ENCODE measurements at regions not wholly inside any gene's neighbourhood (a gene's known extent, or its start where the extent isn't known, plus 50 kb on each side); places are given as distances from the start of the nearest gene placed in this dataset.

DNA sequence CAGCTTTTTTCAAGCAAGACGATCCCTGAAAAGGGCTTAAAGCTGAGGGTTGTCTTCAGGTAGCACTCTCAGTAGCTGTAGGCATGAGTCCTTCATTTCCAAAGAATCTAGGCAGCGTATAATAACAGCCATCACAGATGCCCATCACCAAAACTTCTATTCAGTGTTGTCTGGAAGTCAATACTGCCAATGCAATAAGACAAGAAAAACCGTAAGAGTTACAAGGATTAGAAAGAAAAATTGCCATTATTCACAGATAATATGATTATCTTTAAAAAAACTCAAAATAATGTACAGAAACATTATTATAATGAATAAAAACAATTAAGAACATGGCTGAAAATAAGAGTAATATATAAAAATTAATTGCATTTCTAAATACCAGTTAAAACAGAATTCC, 208.2 kb upstream of the ADRA1B start:
- TF ChIP-seq, protein P1, sequence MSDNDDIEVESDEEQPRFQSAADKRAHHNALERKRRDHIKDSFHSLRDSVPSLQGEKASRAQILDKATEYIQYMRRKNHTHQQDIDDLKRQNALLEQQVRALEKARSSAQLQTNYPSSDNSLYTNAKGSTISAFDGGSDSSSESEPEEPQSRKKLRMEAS (IDR thresholded peaks at IDR 0.05; ENCODE audit: low read depth, low read length): no peak
- TF ChIP-seq MYC (IDR thresholded peaks at IDR 0.05; ENCODE audit: low read depth, low read length) (no peak), POLR2A (IDR thresholded peaks at IDR 0.05; ENCODE audit: extremely low read depth, insufficient read length) (no peak)
- TF ChIP-seq, protein P2, sequence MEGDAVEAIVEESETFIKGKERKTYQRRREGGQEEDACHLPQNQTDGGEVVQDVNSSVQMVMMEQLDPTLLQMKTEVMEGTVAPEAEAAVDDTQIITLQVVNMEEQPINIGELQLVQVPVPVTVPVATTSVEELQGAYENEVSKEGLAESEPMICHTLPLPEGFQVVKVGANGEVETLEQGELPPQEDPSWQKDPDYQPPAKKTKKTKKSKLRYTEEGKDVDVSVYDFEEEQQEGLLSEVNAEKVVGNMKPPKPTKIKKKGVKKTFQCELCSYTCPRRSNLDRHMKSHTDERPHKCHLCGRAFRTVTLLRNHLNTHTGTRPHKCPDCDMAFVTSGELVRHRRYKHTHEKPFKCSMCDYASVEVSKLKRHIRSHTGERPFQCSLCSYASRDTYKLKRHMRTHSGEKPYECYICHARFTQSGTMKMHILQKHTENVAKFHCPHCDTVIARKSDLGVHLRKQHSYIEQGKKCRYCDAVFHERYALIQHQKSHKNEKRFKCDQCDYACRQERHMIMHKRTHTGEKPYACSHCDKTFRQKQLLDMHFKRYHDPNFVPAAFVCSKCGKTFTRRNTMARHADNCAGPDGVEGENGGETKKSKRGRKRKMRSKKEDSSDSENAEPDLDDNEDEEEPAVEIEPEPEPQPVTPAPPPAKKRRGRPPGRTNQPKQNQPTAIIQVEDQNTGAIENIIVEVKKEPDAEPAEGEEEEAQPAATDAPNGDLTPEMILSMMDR (IDR thresholded peaks at IDR 0.05; ENCODE audit: low read depth, low read length): no peak
- H3K4me3 ChIP-seq (ENCODE audit: low read depth, low read length): no peak overlapping the region
- no peak for DNase-seq (ENCODE audit: low read depth)

DNA sequence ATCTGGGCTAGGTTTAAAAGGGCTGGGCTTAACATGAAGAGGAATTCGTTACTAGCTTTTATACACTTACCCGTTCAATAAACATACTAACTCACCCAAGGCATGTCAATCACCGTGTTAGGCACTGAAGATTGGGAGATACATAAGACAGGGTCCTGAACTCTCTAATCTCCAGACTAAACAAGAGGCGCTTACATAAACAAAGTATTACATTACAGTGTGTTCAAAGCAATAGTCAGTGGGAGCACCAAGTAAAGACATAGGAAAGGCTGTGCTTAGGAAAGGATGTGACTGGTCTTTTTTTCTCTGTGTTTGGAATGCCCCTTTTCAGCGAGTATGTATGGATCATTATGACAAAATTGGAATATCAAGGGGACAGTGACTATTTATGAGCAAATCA, 203.6 kb upstream of the ADRA1B start:
- TF ChIP-seq MYC (IDR thresholded peaks at IDR 0.05; ENCODE audit: low read depth, low read length): no peak
- TF ChIP-seq, protein P1 (IDR thresholded peaks at IDR 0.05; ENCODE audit: low read depth, low read length): no peak
- TF ChIP-seq, protein P2 (IDR thresholded peaks at IDR 0.05; ENCODE audit: low read depth, low read length): no peak
- TF ChIP-seq POLR2A (IDR thresholded peaks at IDR 0.05; ENCODE audit: extremely low read depth, insufficient read length): no peak
- no peak for DNase-seq (ENCODE audit: low read depth)
- H3K4me3 ChIP-seq (ENCODE audit: low read depth, low read length): no peak overlapping the region

GRCh38 chr5:159713254-159713653, 203.0 kb upstream of the ADRA1B start:
- DNase-seq (ENCODE audit: low read depth): no peak
- H3K4me3 ChIP-seq (ENCODE audit: low read depth, low read length): no peak overlapping the region
- TF ChIP-seq POLR2A (IDR thresholded peaks at IDR 0.05; ENCODE audit: extremely low read depth, insufficient read length): no peak
- TF ChIP-seq, protein P1 (IDR thresholded peaks at IDR 0.05; ENCODE audit: low read depth, low read length): no peak
- no peak for TF ChIP-seq MYC (IDR thresholded peaks at IDR 0.05; ENCODE audit: low read depth, low read length)
- TF ChIP-seq, protein P2 (IDR thresholded peaks at IDR 0.05; ENCODE audit: low read depth, low read length): no peak

DNA sequence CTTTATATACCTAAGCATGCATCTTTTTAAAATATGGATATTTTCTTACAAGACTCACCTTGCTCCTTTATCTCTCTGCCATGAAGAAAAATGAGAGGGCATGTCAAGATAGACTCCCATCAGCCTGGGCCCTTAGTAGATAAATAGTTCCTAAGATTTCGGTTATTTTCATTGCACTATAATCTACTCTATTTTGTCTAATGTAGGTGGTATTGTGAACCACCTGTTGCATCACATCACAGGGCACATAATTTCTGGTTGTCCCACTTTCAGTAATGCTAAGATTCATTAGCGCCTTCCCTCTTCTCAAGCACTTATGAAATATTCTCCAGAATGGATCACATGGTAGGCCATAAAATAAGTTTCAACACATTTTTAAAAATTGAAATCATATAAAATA, 202.5 kb upstream of the ADRA1B start:
- no peak overlapping the region for H3K4me3 ChIP-seq (ENCODE audit: low read depth, low read length)
- TF ChIP-seq, protein P1 (IDR thresholded peaks at IDR 0.05; ENCODE audit: low read depth, low read length): no peak
- TF ChIP-seq, protein P2 (IDR thresholded peaks at IDR 0.05; ENCODE audit: low read depth, low read length): no peak
- no peak for TF ChIP-seq POLR2A (IDR thresholded peaks at IDR 0.05; ENCODE audit: extremely low read depth, insufficient read length)
- no peak for TF ChIP-seq MYC (IDR thresholded peaks at IDR 0.05; ENCODE audit: low read depth, low read length)
- DNase-seq (ENCODE audit: low read depth): no peak

GRCh38 chr5:159725475-159725874, 190.8 kb upstream of the ADRA1B start:
- no peak for TF ChIP-seq POLR2A (IDR thresholded peaks at IDR 0.05; ENCODE audit: extremely low read depth, insufficient read length)
- TF ChIP-seq, protein P1 (IDR thresholded peaks at IDR 0.05; ENCODE audit: low read depth, low read length): no peak
- TF ChIP-seq, protein P2 (IDR thresholded peaks at IDR 0.05; ENCODE audit: low read depth, low read length): no peak
- no peak overlapping the region for H3K4me3 ChIP-seq (ENCODE audit: low read depth, low read length)
- no peak for DNase-seq (ENCODE audit: low read depth)

DNA sequence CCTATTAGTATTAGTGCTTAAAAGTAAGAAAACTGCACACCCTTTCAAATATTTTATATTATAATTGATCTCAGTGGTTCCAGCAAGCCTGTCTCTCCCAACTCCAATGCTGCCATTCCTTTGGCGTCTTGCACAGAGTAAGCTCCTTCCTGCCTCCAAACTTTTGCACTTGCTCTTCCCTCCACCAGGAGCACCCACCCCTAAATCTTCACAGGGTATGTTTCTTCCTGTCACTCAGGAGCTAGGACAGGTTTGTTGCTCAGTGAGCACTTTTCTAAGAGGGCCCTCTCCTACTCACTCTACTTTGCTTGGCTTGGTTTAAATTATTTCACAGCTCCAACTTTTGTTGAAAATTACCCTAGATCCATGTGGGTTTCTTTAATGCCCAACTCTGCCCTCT, 189.1 kb upstream of the ADRA1B start:
- DNase-seq (ENCODE audit: low read depth): no peak
- TF ChIP-seq MYC (IDR thresholded peaks at IDR 0.05; ENCODE audit: low read depth, low read length): no peak
- TF ChIP-seq, protein P2 (IDR thresholded peaks at IDR 0.05; ENCODE audit: low read depth, low read length): no peak
- TF ChIP-seq, protein P1 (IDR thresholded peaks at IDR 0.05; ENCODE audit: low read depth, low read length): no peak
- no peak for TF ChIP-seq POLR2A (IDR thresholded peaks at IDR 0.05; ENCODE audit: extremely low read depth, insufficient read length)
- H3K4me3 ChIP-seq (ENCODE audit: low read depth, low read length): no peak overlapping the region
